NCI-H1417 (cell line): ENCODE measurements at regions not wholly inside any gene's neighbourhood (a gene's known extent, or its start where the extent isn't known, plus 50 kb on each side); places are given as distances from the start of the nearest gene placed in this dataset.

Experiments used
- DNase-seq, 3 experiments: peaks; one replicate each; lab custom pipeline; 2025; lab: John Stamatoyannopoulos, UW

DNA sequence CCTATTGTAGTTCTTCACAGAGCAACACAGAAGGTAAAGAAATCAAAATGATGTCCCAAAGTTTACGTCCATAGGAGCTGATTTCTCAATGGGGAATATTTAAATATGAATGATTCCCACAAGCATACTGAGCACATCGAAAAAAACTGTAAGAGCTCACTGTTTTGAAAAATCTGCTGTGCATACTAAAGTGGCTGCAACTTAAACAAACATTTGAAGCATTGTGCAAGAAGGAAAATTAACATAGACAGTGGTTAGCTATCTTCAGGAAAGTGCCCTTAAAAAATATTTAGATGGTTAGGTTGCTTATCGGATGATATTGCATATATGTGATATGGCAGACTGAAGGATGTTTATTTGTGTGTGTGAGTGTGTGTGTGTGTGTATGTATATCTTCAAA lies 747.6 kb downstream of the RFPL4B start:
- DNase-seq: no peak

DNA sequence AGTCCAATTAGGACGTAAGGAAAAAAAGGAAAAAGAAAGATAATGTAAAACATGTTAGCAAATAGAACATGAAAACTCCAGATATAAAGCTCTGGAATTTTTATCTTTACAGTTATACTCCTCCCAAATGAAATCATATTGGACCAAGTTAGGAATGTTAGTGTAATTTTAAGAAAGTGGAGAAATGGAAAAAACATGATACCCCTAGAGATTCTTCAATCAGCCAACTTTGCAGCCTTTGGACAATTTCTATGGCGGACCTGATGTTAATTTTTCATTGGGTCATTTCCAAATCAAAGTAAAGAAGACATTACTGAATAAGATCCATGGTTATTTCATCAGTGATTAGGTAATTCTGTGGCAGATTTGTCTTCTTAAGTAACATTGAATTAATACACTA lies 748.7 kb downstream of the RFPL4B start:
- no peak for DNase-seq

DNA sequence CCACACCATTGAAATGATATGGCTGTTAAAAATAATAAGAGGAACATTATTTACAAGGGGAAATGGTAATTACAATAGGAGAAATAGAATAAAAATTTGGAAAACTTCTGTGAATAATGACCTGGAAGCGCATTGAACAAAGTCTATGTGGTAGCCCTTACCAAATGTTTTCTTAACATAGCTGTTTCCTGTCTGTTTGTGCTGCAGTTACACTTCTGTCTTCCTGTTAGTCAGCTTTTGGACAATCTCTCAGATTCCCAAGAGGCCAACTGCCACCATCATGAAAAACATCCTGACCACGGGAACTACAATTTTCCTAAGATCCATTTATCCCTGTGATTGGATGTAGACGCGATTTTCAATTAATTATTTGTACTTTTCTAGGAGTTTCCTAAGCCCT lies 754.4 kb upstream of the MARCKS start:
- no peak for DNase-seq

DNA sequence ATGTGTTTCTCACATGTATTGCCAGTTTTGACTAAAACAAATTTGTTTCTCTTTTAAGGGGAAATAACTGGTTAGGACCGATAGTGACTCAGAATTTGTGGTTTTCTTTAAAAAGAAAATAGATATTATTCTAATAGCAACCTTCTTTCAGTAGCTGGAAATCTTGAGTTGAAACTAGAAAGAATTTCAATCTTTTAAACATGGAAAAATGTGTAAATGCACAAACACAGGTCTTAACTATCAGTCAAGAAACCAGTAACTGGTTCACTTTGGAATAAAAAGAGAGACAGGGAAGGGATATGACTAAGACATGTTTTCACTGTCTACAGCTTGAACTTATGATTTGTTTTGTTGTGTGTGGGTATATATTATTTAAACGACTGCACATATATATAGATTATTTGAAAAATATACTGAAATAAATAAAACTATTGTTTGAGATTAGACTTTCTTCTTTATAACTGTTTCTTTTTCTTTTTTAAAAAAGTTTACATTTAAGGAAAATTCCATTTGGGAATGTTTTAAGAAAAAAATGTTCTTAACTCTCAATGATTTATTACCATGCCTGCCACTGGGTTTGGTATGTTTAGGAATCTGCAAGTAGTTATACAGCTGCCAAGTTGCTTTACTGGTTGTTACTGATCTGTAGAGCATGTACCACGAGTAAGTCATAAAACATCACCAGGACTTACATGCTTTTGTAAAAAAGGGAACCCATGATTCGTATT lies 753.3 kb upstream of the MARCKS start:
- DNase-seq: no peak

DNA sequence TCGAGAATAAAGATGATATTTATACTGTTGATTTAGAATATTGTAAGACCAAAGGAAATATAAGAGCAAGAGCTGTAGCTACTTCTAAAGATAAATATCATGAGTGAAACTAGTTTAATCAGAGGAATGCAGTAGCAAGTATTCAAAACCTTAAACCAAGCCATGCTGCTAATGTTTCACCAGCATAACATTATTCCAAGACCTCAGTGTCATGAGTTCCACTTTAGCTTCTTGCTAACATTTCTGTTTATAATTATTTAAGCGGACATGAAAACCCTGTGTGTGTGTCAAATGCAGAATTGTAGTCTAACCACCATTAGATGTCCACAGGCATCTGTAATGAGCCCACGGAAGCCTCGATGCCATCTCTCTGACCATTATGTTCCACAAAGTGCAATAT lies 752.6 kb upstream of the MARCKS start:
- DNase-seq: no peak

- DNase-seq: no peak
These were observed 752.2 kb upstream of the MARCKS start for GRCh38 chr6:113104951-113105350.

- no peak for DNase-seq
These were observed 746.9 kb upstream of the MARCKS start for GRCh38 chr6:113110211-113110610.

GRCh38 chr6:113111550-113111949 lies 745.6 kb upstream of the MARCKS start:
- no peak for DNase-seq

- no peak for DNase-seq
These were observed 745.1 kb upstream of the MARCKS start for GRCh38 chr6:113112086-113112485.

GRCh38 chr6:113115196-113115595 lies 741.9 kb upstream of the MARCKS start:
- no peak for DNase-seq

- DNase-seq: no peak
These were observed 736.9 kb upstream of the MARCKS start for GRCh38 chr6:113120224-113120581.

- no peak for DNase-seq
These were observed 736.4 kb upstream of the MARCKS start for GRCh38 chr6:113120582-113121285.

GRCh38 chr6:113121571-113121970 lies 735.6 kb upstream of the MARCKS start:
- DNase-seq: no peak

GRCh38 chr6:113122060-113122459 lies 735.1 kb upstream of the MARCKS start:
- DNase-seq: no peak

DNA sequence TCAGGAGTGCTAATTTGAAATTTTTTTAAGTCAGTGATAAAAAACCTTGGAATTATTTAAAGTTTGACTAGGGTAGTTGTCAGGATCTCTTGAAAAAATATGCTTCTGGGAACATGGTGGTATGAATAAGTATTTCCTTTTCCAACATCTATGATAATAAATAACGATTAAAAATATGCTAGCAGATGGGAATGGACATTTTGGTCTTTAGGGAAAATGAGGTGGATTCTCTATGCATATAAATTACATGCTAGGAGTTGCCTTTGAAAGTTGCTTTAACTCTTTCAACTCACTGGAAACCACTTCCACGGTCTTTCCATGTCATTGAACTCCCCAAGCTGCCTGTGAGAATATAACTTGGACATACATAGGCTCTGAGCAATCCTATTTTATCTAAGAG lies 731.5 kb upstream of the MARCKS start:
- no peak for DNase-seq

DNA sequence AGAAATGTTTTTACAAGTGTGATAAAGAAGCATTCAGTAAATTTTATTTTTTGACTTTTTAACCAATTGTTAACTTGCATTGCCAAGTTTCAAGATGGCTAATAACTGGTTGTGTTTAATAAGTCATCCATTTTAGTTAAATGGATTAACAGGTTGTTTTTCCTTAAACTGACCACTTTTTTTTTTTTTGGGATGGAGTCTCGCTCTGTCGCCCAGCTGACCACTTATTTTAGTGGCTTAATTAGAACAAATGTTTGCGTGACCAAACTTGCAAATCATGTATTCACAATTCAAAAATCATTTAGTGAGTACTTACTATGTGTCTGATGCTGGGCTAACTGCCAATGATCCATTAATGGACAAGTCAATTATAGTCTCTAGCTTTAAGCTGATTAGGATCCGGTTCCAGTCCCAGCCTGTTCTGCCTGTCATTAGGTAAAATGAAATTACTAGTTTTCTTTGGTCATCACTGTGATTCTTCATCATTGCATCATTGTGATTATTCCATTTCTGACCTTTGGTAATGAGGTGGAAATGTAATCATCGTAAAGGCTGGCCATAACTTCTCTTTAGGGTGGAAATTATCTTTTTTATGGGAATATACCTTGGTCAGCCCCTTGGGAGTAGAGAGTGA lies 729.2 kb upstream of the MARCKS start:
- peak in 1 of 3 experiments; percentile 28 for DNase-seq

DNA sequence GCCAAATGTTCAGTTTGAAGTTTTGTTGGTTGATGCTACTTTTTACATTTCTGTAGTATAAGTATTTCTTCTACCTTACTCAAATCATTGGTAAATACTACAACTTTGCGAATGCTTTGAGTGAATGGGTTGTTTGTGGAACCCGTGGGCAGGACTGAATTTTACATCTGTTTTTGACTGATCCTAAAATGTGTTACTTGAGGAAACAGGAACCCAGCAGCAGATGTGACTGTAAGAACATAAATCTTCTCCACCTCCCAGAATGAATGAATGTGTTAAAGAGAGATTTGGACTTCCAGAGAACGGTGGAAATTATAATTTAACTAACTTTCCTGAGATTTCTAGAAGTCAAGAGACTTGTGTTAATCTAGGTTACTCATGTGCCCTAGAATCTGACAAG lies 728.5 kb upstream of the MARCKS start:
- DNase-seq: no peak

- no peak for DNase-seq
These were observed 727.2 kb upstream of the MARCKS start for GRCh38 chr6:113129991-113130390.

- no peak for DNase-seq
These were observed 719.7 kb upstream of the MARCKS start for GRCh38 chr6:113137426-113137825.

DNA sequence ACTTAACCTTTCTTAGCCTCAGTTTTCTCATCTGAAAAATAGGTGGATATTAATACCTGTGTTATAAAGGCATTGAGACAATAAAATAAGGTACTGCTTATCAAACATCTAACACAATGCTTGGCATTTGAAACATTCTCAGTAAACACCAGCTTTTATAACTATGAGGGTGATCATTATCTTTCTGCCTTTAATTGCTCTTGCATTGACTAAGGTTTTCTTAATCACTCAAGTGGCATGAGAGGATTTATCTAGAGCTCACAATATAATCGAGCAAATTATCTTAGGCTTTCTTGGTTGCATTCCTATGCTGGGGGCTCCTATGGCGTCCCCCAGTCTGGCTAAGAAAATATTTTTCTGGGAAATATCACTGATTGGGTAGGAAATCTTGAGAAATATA lies 716.4 kb upstream of the MARCKS start:
- no peak for DNase-seq

DNA sequence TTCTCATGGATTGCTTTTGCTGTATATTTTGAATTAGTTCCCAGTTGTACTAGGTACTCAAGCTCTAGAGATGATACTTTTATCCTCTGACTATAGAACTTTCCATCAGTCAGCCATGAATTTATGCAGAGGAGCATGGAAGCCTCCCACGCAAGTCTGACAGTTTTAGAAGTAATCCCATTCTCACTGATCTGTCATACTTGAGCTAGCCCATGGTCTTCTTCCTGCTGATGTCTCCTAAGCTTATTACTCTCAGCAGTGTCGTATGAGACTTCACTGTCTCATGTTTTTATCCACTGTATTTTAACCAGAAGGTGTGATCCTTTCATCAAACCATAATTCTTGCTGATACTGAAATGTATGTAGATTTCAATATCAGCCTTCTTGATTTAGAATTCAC lies 715.2 kb upstream of the MARCKS start:
- DNase-seq: no peak

- no peak for DNase-seq
These were observed 714.4 kb upstream of the MARCKS start for GRCh38 chr6:113142671-113143174.

GRCh38 chr6:113143206-113143605 lies 713.9 kb upstream of the MARCKS start:
- no peak for DNase-seq
